GM12878 (cell line): ENCODE measurements at regions not wholly inside any gene's neighbourhood (a gene's known extent, or its start where the extent isn't known, plus 50 kb on each side); places are given as distances from the start of the nearest gene placed in this dataset.

Experiments used
- ATAC-seq: fragments of 200-7000 bp; cut with Tn5 transposase; 3 replicates; pipeline ENCODE4 v1.9.1; 2020; ENCODE audit warnings: mild to moderate bottlenecking, moderate library complexity
- BruUV-seq: library from RNA; stranded (reverse); fragments of 400-500 nt; replicated peaks from 2 replicates; lab custom pipeline; 2021; lab: Mats Ljungman, UMichigan
- CTCF ChIA-PET: fragments of 300-600 bp; sonication (Branson Sonifier 250); formaldehyde crosslinking; extraction: SDS; loops from one replicate; lab custom pipeline; 2021; ENCODE audit warnings: inconsistent platforms; lab: Yijun Ruan, JAX
- POLR2A ChIA-PET: fragments of 350-600 bp; formaldehyde crosslinking; extraction: SDS; loops from one replicate; lab custom pipeline; 2021; ENCODE audit warnings: inconsistent platforms; lab: Charles Lee
- RAD21 ChIA-PET: fragments of 300-600 bp; sonication (Branson Sonifier 250); formaldehyde crosslinking; loops from one replicate; lab custom pipeline; 2023; ENCODE audit warnings: antibody characterized with exemption; ENCODE audit not compliant: unreplicated experiment; lab: Charles Lee
- SMC1A ChIA-PET: fragments of 300-600 bp; sonication (Branson Sonifier 250); formaldehyde crosslinking; loops from one replicate; lab custom pipeline; 2023; ENCODE audit not compliant: unreplicated experiment, uncharacterized antibody; lab: Charles Lee
- DNase-seq: peaks from one replicate; pipeline ENCODE4 v3.0.0-alpha.2; 2011; ENCODE audit warnings: low read depth, low spot score
- FAIRE-seq: peaks from 3 replicates; lab custom pipeline; 2011; peaks lifted over from hg19 to GRCh38; lab: Jason Lieb, UNC
- H2AFZ ChIP-seq: 2 replicates; pipeline ENCODE4 v1.6.0; 2011; ENCODE audit warnings: low read depth, low read length, control low read depth; ENCODE audit not compliant: control insufficient read depth
- H3K27ac ChIP-seq: 2 replicates; pipeline ENCODE4 v1.5.1; 2011; ENCODE audit warnings: control low read depth; ENCODE audit not compliant: control insufficient read depth, insufficient read depth
- H3K27me3 ChIP-seq, 2 experiments: replicated peaks in 1 of 2; 2 replicates each; pipeline versions ENCODE4 v1.6.0 to v1.6.1; 2011; ENCODE audit warnings: low read length in 1 of 2; ENCODE audit not compliant: control insufficient read depth in 2 of 2, insufficient read depth in 2 of 2
- H3K36me3 ChIP-seq, 2 experiments: 2 replicates each; pipeline ENCODE4 v1.5.1; 2011; ENCODE audit warnings: low read length in 1 of 2; ENCODE audit not compliant: control insufficient read depth in 2 of 2, insufficient read depth in 2 of 2
- H3K4me1 ChIP-seq: 2 replicates; pipeline ENCODE4 v1.6.1; 2011; ENCODE audit warnings: mild to moderate bottlenecking, low read length, moderate library complexity, mixed read lengths; ENCODE audit not compliant: control insufficient read depth, insufficient read depth
- H3K4me2 ChIP-seq: 2 replicates; pipeline ENCODE4 v1.6.0; 2011; ENCODE audit warnings: control low read depth; ENCODE audit not compliant: control insufficient read depth, insufficient read depth
- H3K4me3 ChIP-seq: fragments of 200-600 bp; sonication (generic); 2 replicates; pipeline ENCODE4 v1.5.1; 2016
- H3K79me2 ChIP-seq: 2 replicates; pipeline ENCODE4 v1.6.0; 2011; ENCODE audit warnings: low read length; ENCODE audit not compliant: control insufficient read depth, insufficient read depth
- H3K9ac ChIP-seq: 2 replicates; pipeline ENCODE4 v1.8.0; 2011; ENCODE audit warnings: low read length, control low read depth, mixed read lengths; ENCODE audit not compliant: control insufficient read depth, insufficient read depth
- H3K9me3 ChIP-seq: replicated peaks from 3 replicates; pipeline ENCODE4 v1.5.1; 2011; ENCODE audit warnings: mild to moderate bottlenecking, low read length; ENCODE audit not compliant: control insufficient read depth, insufficient read depth
- H4K20me1 ChIP-seq: 2 replicates; pipeline ENCODE4 v1.6.0; 2011; ENCODE audit not compliant: control insufficient read depth, insufficient read depth
- CHD2 ChIP-seq: IDR thresholded peaks from 2 replicates; pipeline ENCODE4 v1.6.1; 2011; ENCODE audit warnings: low read depth, low read length, improper control_type of control experiment, borderline replicate concordance
- CTCF ChIP-seq, 3 experiments: IDR thresholded peaks in 2 of 3; conservative IDR thresholded peaks in 1 of 3; 2 replicates each; pipeline ENCODE4 v1.5.1; 2011; ENCODE audit warnings: low read depth in 3 of 3, low read length in 3 of 3, mild to moderate bottlenecking in 3 of 3, control low read depth in 2 of 3, moderate library complexity in 2 of 3, inconsistent platforms in 1 of 3, mixed read lengths in 1 of 3; ENCODE audit not compliant: control insufficient read depth in 2 of 3, insufficient read depth in 1 of 3; ENCODE audit errors: extremely low read depth in 1 of 3
- ETV6 ChIP-seq, 2 experiments: fragments of 450-650 bp in 1 of 2; IDR thresholded peaks in 1 of 2; conservative IDR thresholded peaks in 1 of 2; 2 replicates each; pipeline ENCODE4 v1.6.1; 2014; ENCODE audit warnings: antibody characterized with exemption in 1 of 2, borderline replicate concordance in 1 of 2, low read depth in 1 of 2, mild to moderate bottlenecking in 1 of 2, moderate library complexity in 1 of 2
- FOXK2 ChIP-seq: fragments of 450-650 bp; IDR thresholded peaks from 2 replicates; pipeline ENCODE4 v1.6.1; 2017; ENCODE audit warnings: mild to moderate bottlenecking, moderate library complexity
- IKZF2 ChIP-seq, 2 experiments: fragments of 450-650 bp; IDR thresholded peaks; 2 replicates each; pipeline ENCODE4 v1.6.1; 2017; ENCODE audit warnings: mild to moderate bottlenecking in 2 of 2, moderate library complexity in 2 of 2
- KLF5 ChIP-seq: fragments of 450-650 bp; IDR thresholded peaks from 2 replicates; pipeline ENCODE4 v1.6.1; 2014; ENCODE audit warnings: mild to moderate bottlenecking; ENCODE audit not compliant: partially characterized antibody
- NFIC ChIP-seq: IDR thresholded peaks from 2 replicates; pipeline ENCODE4 v1.6.1; 2012; ENCODE audit warnings: low read depth, mild to moderate bottlenecking, inconsistent platforms, low read length, moderate library complexity
- PKNOX1 ChIP-seq: fragments of 450-650 bp; IDR thresholded peaks from 2 replicates; pipeline ENCODE4 v1.6.1; 2016; ENCODE audit warnings: mild to moderate bottlenecking
- RAD21 ChIP-seq: IDR thresholded peaks from 2 replicates; pipeline ENCODE4 v1.6.1; 2011; ENCODE audit warnings: mild to moderate bottlenecking, low read depth, low read length, moderate library complexity; ENCODE audit not compliant: insufficient read depth
- RELB ChIP-seq: fragments of 450-650 bp; IDR thresholded peaks from 2 replicates; pipeline ENCODE4 v1.6.1; 2017; ENCODE audit warnings: low read depth, mild to moderate bottlenecking, moderate library complexity
- RUNX3 ChIP-seq: IDR thresholded peaks from 2 replicates; pipeline ENCODE4 v1.6.1; 2012; ENCODE audit warnings: low read length, inconsistent platforms
- SMARCA5 ChIP-seq: fragments of 450-650 bp; IDR thresholded peaks from 2 replicates; pipeline ENCODE4 v1.6.1; 2017; ENCODE audit warnings: mild to moderate bottlenecking
- TBL1XR1 ChIP-seq: IDR thresholded peaks from 2 replicates; pipeline ENCODE4 v1.6.1; 2012; ENCODE audit warnings: low read depth, low read length, improper control_type of control experiment
- ZBTB40 ChIP-seq: fragments of 450-650 bp; IDR thresholded peaks from 2 replicates; pipeline ENCODE4 v1.6.1; 2016; ENCODE audit warnings: mild to moderate bottlenecking, moderate library complexity, borderline replicate concordance
- ZNF217 ChIP-seq: fragments of 450-650 bp; IDR thresholded peaks from 2 replicates; pipeline ENCODE4 v1.6.1; 2017; ENCODE audit warnings: antibody characterized with exemption, mild to moderate bottlenecking
- WGBS: methylation state at CpG from one replicate; pipeline ENCODE4 v1.1.6; 2016; ENCODE audit warnings: low lambda C conversion rate; ENCODE audit not compliant: insufficient replicate concordance, insufficient coverage; ENCODE audit errors: missing lambda C conversion rate; 5-methylcytosine and 5-hydroxymethylcytosine counted together
- in situ Hi-C: fragments of 300-500 bp; cut with MboI; formaldehyde crosslinking; loops from 9 replicates; pipeline ENCODE4 v1.14.3; 2018; ENCODE audit warnings: mixed read lengths
- intact Hi-C: fragments of 100-400 bp; cut with micrococcal nuclease; formaldehyde crosslinking; loops from one replicate; pipeline ENCODE4 v1.14.2; 2022; ENCODE audit not compliant: unreplicated experiment

GRCh38 chr6:23414051-23414445 is 712.0 kb upstream of the NRSN1 start:
- H3K4me2 ChIP-seq = no peak overlapping the region
- ChIA-PET RAD21 (interaction anchor here (0.8 to 2.0 kb wide), 4 partner anchors 1009 to 1823 kb away, joined by 3 to 6 read pairs (median 6); partner anchors contain the start of gene SOX4), CTCF (interaction anchor here (0.5 to 2.1 kb wide), 8 partner anchors 9 to 1825 kb away, joined by 3 to 5 read pairs (median 3); no protein-coding TSS in a partner anchor), SMC1A (interaction anchor here (0.5 to 1.3 kb wide), 6 partner anchors 20 to 1820 kb away, joined by 3 to 5 read pairs (median 3); partner anchors contain the start of gene SOX4), POLR2A (no interaction called here)
- in situ Hi-C loops = no loop called here
- H3K27ac ChIP-seq = no peak overlapping the region
- H3K27me3 ChIP-seq = no peaks in the 10 kb centered on the region
- no peaks in the 10 kb centered on the region for H4K20me1 ChIP-seq
- no peak for FAIRE-seq
- H3K4me3 ChIP-seq = no peak overlapping the region
- no peak overlapping the region for H2AFZ ChIP-seq
- ATAC-seq = peak; percentile 88
- WGBS = 0% methylated on average over 2 of the region's 2 CpGs
- H3K9ac ChIP-seq = no peak overlapping the region
- no peaks in the 10 kb centered on the region for H3K4me1 ChIP-seq
- intact Hi-C loops = no loop called here
- no peaks in the 10 kb centered on the region for H3K9me3 ChIP-seq
- no peaks in the 10 kb centered on the region for H3K79me2 ChIP-seq
- H3K36me3 ChIP-seq = no peaks in the 10 kb centered on the region
- BruUV-seq = no TSS peak
- peak; percentile 7 for DNase-seq
- TF ChIP-seq NFIC (peak; percentile 39; the same call in 1 of the 2 replicates), RAD21 (peak; percentile 63), FOXK2 (no peak), RUNX3 (peak; percentile 68), ZNF217 (peak; percentile 25; the same call in 1 of the 2 replicates), CHD2 (no peak), SMARCA5 (0 out of 2 replicates have a peak, but pooled peaks have one; percentile 13), CTCF (IDR thresholded peaks at IDR 0.05 in 2 of 3, conservative IDR thresholded peaks at IDR 0.05 in 1 of 3; ENCODE audit: control insufficient read depth in 2 of 3, extremely low read depth in 1 of 3, insufficient read depth in 1 of 3, low read depth in 3 of 3, low read length in 3 of 3) (peak in 2 of 3 experiments; percentile 29 to 53; a peak in 1 of 6 replicates), KLF5 (no peak), ZBTB40 (no peak), ETV6 (conservative IDR thresholded peaks at IDR 0.05 in 1 of 2, IDR thresholded peaks at IDR 0.05 in 1 of 2; ENCODE audit: borderline replicate concordance in 1 of 2, low read depth in 1 of 2) (0 out of 4 replicates have a peak, but pooled peaks of 1 of the 2 experiments have one; percentile 18), TBL1XR1 (0 out of 2 replicates have a peak, but pooled peaks have one; percentile 22), IKZF2 (IDR thresholded peaks at IDR 0.05) (peak; percentile 36 to 44; a peak in 1 of 4 replicates), PKNOX1 (peak; percentile 42), RELB (0 out of 2 replicates have a peak, but pooled peaks have one; percentile 22)
